ENCODE measurements at regions not wholly inside any gene's neighbourhood (a gene's known extent, or its start where the extent isn't known, plus 50 kb on each side); places are given as distances from the start of the nearest gene placed in this dataset.

DNA sequence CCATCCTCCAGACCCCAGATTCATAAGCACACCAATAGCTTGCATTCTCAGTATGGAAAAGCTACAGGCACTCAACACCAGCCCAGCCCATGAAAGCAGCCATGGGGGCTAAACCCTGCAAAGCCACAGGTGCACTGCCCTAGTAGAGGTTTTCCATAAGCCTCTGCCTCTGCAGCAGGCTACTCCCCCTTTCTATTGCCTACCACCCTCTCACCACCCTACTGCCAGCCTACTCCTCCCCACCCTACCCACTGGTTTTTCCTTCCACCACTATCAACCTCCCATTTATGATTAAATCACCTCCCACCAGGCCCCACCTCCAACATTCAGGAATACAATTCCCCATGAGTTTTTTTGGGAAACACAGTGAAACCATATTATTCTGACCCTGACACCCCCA, 96.4 kb upstream of the TEKT4 start:
- TF ChIP-seq POLR2AphosphoS5 (IDR thresholded peaks at IDR 0.05; ENCODE audit: insufficient read depth, low read depth, low read length) = no peak
- no peak for TF ChIP-seq POLR2A (IDR thresholded peaks at IDR 0.05; ENCODE audit: low read depth, low read length)
- TF ChIP-seq EZH2 (IDR thresholded peaks at IDR 0.05; ENCODE audit: borderline replicate concordance, low read depth, low read length, severe bottlenecking) = no peak

All from endothelial cell of umbilical vein (primary cell).